Erythroblast (primary cell): ENCODE measurements at regions not wholly inside any gene's neighbourhood (a gene's known extent, or its start where the extent isn't known, plus 50 kb on each side); places are given as distances from the start of the nearest gene placed in this dataset.

ENCODE experiments used
- GATA1 ChIP-seq: IDR thresholded peaks from 2 replicates; pipeline ENCODE4 v1.6.1; 2011; ENCODE audit warnings: low read depth, mild to moderate bottlenecking, control low read depth, low read length, moderate library complexity
- POLR2A ChIP-seq: IDR thresholded peaks from 2 replicates; pipeline ENCODE4 v1.6.1; 2011; ENCODE audit warnings: mild to moderate bottlenecking, low read length

DNA sequence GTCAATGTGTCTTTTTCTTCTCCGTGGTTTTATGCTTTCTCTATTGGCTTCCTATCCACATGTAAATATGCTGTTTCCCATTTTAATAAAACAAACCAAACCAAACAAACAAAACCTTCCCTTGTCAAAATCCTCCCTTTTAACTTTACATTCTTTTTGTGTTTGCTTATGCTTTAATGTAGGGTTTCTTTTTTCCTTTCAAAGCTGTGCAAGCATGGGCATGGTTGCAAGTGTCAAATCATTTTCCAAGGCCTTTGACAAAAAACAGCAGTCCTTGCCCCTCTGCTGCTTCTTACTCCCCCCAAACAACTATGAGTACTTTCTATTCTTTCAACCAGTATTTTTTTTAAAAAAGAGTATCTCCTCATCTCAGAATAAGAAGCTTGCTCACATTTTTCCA lies 66.0 kb upstream of the ACYP2 start:
- TF ChIP-seq POLR2A (no peak), GATA1 (no peak)
